Left ventricle myocardium inferior (tissue), 1 donor: ENCODE measurements at regions not wholly inside any gene's neighbourhood (a gene's known extent, or its start where the extent isn't known, plus 50 kb on each side); places are given as distances from the start of the nearest gene placed in this dataset.

Experiments
- DNase-seq: peaks from one replicate; pipeline ENCODE4 v3.0.0-alpha.2; 2020
- H3K27ac ChIP-seq: fragments of 200-600 bp; replicated peaks from 2 replicates; pipeline ENCODE4 v1.8.0; 2021
- H3K27me3 ChIP-seq: fragments of 200-600 bp; 2 replicates; pipeline ENCODE4 v1.8.0; 2021; ENCODE audit warnings: low read depth
- H3K36me3 ChIP-seq: fragments of 200-600 bp; 2 replicates; pipeline ENCODE4 v1.8.0; 2021
- H3K4me1 ChIP-seq: fragments of 200-600 bp; 2 replicates; pipeline ENCODE4 v1.8.0; 2021
- H3K4me3 ChIP-seq: fragments of 200-600 bp; 2 replicates; pipeline ENCODE4 v1.8.0; 2021; ENCODE audit warnings: mild to moderate bottlenecking, moderate library complexity
- H3K9me3 ChIP-seq: fragments of 200-600 bp; replicated peaks from 2 replicates; pipeline ENCODE4 v1.8.0; 2021
- CTCF ChIP-seq: fragments of 200-600 bp; IDR thresholded peaks from 2 replicates; pipeline ENCODE4 v1.8.0; 2021; ENCODE audit warnings: antibody characterized with exemption, mild to moderate bottlenecking, borderline replicate concordance
- intact Hi-C: fragments of 100-400 bp; cut with micrococcal nuclease; formaldehyde crosslinking; loops from one replicate; pipeline ENCODE4 v1.11.0; 2022
- donor health status: DM: no; HTN: yes; CAD: no; lungs with severe emphysema.

DNA sequence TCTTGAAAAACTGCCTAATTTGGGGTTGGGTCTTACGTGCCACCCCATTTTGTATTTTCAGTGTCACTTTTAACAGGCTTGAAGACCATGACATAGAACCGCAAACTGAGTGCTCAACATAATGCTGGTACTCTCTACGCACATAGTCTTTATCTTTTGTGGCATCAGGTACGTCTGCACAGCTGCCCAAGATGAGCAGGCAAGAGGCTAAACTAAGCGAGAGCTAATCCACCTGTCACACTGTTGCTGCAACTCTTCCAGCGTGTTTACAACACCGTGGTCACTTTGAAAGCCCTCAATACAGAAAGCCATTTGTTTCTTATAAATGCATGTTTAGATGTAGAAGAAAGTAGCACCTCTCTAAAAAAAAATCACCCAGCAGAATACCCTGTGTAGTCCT lies 270.0 kb upstream of the TCF4 start:
- TF ChIP-seq CTCF, result no peak
- H3K4me3 ChIP-seq, result no peak overlapping the region
- DNase-seq, result no peak
- H3K27ac ChIP-seq, result no peak overlapping the region
- H3K9me3 ChIP-seq, result no peaks in the 10 kb centered on the region
- intact Hi-C loops, result no loop called here
- peaks cover 8% of the 10 kb centered on the region for H3K4me1 ChIP-seq
- no peaks in the 10 kb centered on the region for H3K36me3 ChIP-seq
- H3K27me3 ChIP-seq, result no peaks in the 10 kb centered on the region

- DNase-seq, result no peak
- TF ChIP-seq CTCF, result no peak
- H3K27ac ChIP-seq, result no peak overlapping the region
- no peaks in the 10 kb centered on the region for H3K9me3 ChIP-seq
- no peaks in the 10 kb centered on the region for H3K36me3 ChIP-seq
- intact Hi-C loops, result no loop called here
- H3K4me3 ChIP-seq, result no peak overlapping the region
- peaks cover 8% of the 10 kb centered on the region for H3K4me1 ChIP-seq
- H3K27me3 ChIP-seq, result no peaks in the 10 kb centered on the region
These were observed 269.4 kb upstream of the TCF4 start for GRCh38 chr18:55857409-55857808.

GRCh38 chr18:55856679-55857078 lies 268.7 kb upstream of the TCF4 start:
- Histone ChIP-seq H3K4me1 (peaks cover 8% of the 10 kb centered on the region), H3K4me3 (no peak overlapping the region), H3K9me3 (no peaks in the 10 kb centered on the region), H3K27ac (no peak overlapping the region), H3K27me3 (no peaks in the 10 kb centered on the region), H3K36me3 (no peaks in the 10 kb centered on the region)
- intact Hi-C loops, result no loop called here
- DNase-seq, result no peak
- no peak for TF ChIP-seq CTCF

DNA sequence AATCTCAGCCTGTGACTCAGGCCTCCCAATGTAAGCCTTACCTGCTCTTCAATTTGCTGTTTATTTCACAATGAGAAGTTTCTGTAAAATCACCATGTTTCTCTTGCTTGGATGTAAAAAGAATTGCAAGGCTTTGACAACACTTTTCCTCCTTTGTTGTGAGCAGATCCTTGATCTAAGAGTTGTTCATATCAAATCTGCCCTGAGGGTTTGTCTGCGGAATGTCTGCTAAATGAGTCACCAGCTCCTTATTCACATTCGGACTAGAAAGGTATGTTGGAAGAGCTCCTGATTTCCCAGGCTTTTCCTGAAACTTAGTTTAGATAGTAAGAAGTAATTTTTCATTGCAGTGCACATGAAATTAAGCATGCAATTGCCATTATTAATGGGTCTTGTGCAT lies 268.2 kb upstream of the TCF4 start:
- Histone ChIP-seq H3K4me3 (no peak overlapping the region), H3K36me3 (no peaks in the 10 kb centered on the region), H3K9me3 (no peaks in the 10 kb centered on the region), H3K4me1 (peaks cover 8% of the 10 kb centered on the region), H3K27ac (no peak overlapping the region), H3K27me3 (no peaks in the 10 kb centered on the region)
- no peak for TF ChIP-seq CTCF
- intact Hi-C loops, result no loop called here
- no peak for DNase-seq

DNA sequence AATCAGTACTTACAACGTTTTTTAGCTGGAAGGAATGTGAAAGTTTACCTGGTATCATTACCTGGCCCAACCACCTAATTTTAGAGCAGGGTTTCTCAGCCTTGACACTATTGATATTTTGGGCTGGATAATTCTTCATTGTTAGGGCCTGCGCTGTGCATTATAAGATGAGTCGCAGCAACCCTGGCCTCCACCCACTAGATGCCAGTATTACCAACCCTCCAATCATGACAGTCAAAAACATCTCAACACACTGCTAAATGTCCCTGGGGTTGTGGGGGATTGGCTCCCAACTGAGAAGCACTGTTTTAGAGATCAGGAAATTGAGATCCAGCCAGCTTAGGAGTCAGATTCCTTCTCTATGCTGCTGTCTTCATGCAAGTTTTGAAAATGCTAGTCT lies 265.3 kb upstream of the TCF4 start:
- H3K36me3 ChIP-seq, result no peaks in the 10 kb centered on the region

More for the DNA sequence above, 265.3 kb upstream of the TCF4 start:
- no peak for DNase-seq
- Histone ChIP-seq H3K9me3 (no peaks in the 10 kb centered on the region), H3K27ac (no peak overlapping the region), H3K4me3 (no peak overlapping the region), H3K27me3 (no peaks in the 10 kb centered on the region), H3K4me1 (no peaks in the 10 kb centered on the region)
- no peak for TF ChIP-seq CTCF
- intact Hi-C loops, result no loop called here
